Effector memory CD4-positive, alpha-beta T cell (primary cell): ENCODE measurements at regions not wholly inside any gene's neighbourhood (a gene's known extent, or its start where the extent isn't known, plus 50 kb on each side); places are given as distances from the start of the nearest gene placed in this dataset.

Experiments
- DNase-seq, 3 donors: peaks; one replicate each; pipeline ENCODE4 v3.0.0-alpha.2; 2020
- H3K27ac ChIP-seq: 2 replicates; pipeline ENCODE4 v1.7.0; 2013; ENCODE audit warnings: mild to moderate bottlenecking, low read length, moderate library complexity; ENCODE audit not compliant: insufficient read depth, poor library complexity, severe bottlenecking
- H3K27me3 ChIP-seq: replicated peaks from 2 replicates; pipeline ENCODE4 v1.7.0; 2013; ENCODE audit warnings: mild to moderate bottlenecking, low read length; ENCODE audit not compliant: insufficient read depth, control insufficient read depth, poor library complexity, severe bottlenecking
- H3K36me3 ChIP-seq: 2 replicates; pipeline ENCODE4 v1.7.0; 2013; ENCODE audit warnings: mild to moderate bottlenecking, low read length, moderate library complexity; ENCODE audit not compliant: control insufficient read depth, insufficient read depth
- H3K4me1 ChIP-seq: 2 replicates; pipeline ENCODE4 v1.7.0; 2013; ENCODE audit warnings: low read length, mild to moderate bottlenecking; ENCODE audit not compliant: control insufficient read depth, insufficient read depth, poor library complexity, severe bottlenecking
- H3K4me3 ChIP-seq: 2 replicates; pipeline ENCODE4 v1.7.0; 2013; ENCODE audit warnings: low read length, low read depth, mild to moderate bottlenecking; ENCODE audit not compliant: insufficient read depth, poor library complexity, severe bottlenecking
- H3K9me3 ChIP-seq: 2 replicates; pipeline ENCODE4 v1.7.0; 2013; ENCODE audit warnings: mild to moderate bottlenecking, low read length, moderate library complexity; ENCODE audit not compliant: control insufficient read depth

DNA sequence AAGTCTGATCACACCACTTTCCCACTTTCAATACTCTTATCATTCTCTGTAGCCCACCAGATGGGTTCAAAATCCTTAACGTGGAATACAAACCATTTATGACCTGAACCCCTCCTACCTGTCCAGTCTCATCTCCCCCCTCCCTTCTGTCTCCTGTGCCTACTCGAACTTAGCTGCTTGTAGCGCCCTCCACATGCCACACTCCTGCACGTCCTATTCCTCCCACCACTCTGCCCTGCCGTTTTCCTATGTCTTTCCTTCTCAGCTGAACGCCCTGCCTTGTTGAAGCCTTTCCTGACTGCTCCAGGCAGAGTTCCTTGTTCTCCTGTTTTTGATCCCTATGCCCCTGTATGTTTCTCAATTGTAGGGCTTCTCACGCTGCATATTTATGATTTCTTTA, 390.1 kb downstream of the HRH4 start:
- Histone ChIP-seq H3K9me3 (no peaks in the 10 kb centered on the region), H3K36me3 (no peaks in the 10 kb centered on the region), H3K4me3 (no peak overlapping the region), H3K27me3 (no peaks in the 10 kb centered on the region), H3K4me1 (no peaks in the 10 kb centered on the region), H3K27ac (no peak overlapping the region)
- no peak for DNase-seq

DNA sequence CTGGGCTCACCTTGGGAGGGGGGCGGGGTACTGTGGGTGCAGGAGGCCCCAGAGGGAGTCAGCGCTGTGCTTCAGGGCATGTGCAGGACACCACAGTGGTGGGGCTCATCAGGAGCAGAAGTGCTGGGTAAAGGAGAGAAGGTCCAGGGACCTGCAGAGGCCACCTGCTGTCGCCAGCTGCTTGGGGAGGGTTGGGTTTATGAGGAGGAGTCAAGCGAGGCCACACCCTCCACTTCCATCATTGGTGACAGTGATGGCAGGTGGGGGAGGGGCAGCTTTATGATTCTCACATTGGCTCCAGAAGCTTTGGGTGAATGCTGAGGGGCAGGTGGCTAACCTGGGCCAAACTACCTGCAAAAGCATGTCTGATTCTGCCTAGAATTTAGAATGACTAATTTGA, 392.6 kb downstream of the HRH4 start:
- Histone ChIP-seq H3K27ac (no peak overlapping the region), H3K27me3 (no peaks in the 10 kb centered on the region), H3K9me3 (no peaks in the 10 kb centered on the region), H3K36me3 (no peaks in the 10 kb centered on the region), H3K4me3 (no peak overlapping the region), H3K4me1 (no peaks in the 10 kb centered on the region)
- DNase-seq = no peak

DNA sequence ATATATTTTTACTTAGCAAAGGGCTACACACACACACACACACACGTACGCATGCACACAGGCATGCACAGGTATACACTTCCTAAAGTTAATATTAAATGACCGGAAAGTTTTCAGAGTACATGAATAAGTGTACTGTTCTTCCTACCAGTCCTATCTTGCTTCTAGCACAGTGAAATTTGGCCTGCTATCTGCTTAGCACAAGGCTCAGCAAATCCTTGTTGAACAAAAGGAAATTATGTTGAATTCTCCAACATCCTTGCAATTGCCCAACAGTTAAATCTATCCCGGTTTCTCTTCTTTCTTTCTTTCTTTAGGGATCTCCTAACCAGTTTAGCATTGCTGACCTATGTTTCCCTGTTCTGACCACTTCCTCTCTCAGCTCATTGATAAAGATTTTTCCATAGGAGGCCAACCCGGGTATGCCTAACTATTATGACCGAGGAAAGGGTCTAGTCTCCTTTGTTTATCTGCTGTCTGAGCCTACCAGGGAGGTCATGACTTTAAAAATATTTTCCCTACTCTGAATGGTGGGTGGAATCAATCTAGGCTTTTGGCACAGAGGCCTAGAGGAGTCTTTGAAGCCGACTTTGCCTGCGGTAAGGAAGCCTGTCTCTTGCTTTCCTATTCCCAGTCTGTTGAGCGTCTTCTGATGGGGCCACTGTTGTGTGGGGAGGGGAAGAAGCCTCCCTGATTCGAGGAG, 400.7 kb downstream of the HRH4 start:
- H3K9me3 ChIP-seq = no peaks in the 10 kb centered on the region
- no peaks in the 10 kb centered on the region for H3K4me1 ChIP-seq
- no peak for DNase-seq
- H3K27ac ChIP-seq = no peak overlapping the region
- no peaks in the 10 kb centered on the region for H3K27me3 ChIP-seq
- H3K4me3 ChIP-seq = no peak overlapping the region
- no peaks in the 10 kb centered on the region for H3K36me3 ChIP-seq

DNA sequence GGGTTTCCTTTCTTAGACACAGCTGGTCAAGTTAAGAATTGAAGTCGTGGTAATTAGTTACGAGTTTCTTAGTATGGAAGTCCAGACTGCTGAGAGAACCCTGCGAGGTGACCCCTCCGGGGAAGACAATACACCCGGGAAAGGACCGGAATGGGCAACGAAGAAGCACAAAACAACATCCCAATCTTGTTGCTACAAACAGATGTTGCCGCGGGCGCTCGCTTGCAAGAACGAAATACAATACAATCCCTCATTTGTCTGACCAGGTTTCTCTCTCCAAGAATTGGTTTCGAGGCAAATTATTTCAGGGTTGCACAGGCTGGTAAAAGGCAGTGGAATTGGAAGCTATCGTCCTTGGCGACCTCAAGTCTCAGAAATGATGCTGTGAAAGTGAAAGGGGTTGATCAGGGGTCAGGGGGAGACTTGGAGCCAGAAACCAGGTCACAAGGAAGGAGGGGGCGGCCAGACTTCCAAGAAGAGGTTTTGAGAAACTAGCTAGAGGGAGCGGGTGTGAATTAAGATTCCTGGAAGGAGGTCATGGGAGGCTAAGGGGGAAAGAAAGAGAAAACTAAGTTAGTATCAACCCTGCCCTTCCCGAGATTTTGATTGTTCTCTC, 401.9 kb downstream of the HRH4 start:
- Histone ChIP-seq H3K36me3 (no peaks in the 10 kb centered on the region), H3K4me1 (no peaks in the 10 kb centered on the region), H3K9me3 (no peaks in the 10 kb centered on the region), H3K27me3 (no peaks in the 10 kb centered on the region), H3K27ac (no peak overlapping the region), H3K4me3 (no peak overlapping the region)
- no peak for DNase-seq

DNA sequence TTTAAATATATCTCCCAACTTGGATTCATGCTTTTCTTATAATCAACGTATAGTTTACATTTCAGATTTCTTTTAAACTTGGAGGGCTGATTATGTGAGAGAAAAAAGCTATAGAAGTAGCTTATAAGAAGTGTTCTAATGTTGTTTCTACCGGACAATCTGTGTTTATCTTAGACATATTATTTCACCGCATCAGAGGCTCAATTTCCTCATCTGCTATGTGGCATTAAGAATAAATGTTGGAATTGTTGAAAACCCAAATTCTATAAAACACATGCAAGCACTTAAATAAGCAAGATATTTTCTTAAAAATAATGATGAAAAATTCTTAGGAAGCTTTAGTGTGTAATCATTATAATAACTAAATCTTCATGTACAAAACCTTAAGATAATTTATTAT, 407.9 kb downstream of the HRH4 start:
- Histone ChIP-seq H3K4me3 (no peak overlapping the region), H3K9me3 (no peaks in the 10 kb centered on the region), H3K27me3 (no peaks in the 10 kb centered on the region), H3K36me3 (no peaks in the 10 kb centered on the region), H3K27ac (no peak overlapping the region), H3K4me1 (no peaks in the 10 kb centered on the region)
- DNase-seq = no peak

DNA sequence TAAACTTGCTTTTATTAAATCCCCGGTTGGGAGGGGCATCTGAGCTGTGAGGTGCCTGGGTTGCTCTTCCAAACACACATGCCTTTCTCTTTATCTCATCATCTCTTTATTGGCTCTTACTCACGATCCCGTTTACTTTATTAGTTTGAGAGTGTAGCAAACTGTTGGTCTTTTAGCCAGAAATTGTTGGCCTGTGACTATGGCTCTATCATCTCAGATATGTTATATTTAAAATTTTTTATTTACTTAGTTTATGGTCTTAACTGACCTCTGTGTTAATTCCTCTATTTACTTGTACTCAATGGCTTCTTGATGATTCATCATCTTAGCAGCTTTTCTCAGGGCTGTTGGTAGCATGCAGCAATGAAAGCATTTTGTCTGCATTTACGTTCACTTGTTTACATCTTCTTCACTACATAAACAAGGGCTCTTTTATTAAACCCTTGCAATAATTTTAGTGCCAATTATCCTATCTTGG, 408.4 kb downstream of the HRH4 start:
- H3K4me1 ChIP-seq = no peaks in the 10 kb centered on the region
- no peak for DNase-seq

DNA sequence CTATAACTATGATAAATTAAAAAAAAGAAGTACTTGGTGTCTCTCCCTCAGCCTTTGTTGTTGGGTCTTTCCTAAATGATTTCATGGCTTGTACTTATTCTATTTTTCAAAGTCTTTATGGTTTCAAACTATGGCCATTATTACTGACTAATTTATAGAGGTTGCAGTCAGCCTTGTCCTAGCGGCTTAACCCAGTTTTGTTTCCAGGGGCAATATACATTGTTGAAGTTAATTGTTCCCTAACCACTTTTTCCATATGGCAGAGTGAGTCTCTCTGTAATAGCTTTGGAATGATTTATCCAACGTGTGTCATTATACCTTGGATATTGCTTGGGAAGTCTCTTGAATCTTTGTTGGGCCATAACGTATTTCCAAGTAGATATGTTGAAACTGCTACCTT, 408.8 kb downstream of the HRH4 start:
- Histone ChIP-seq H3K27me3 (no peaks in the 10 kb centered on the region), H3K9me3 (no peaks in the 10 kb centered on the region), H3K36me3 (no peaks in the 10 kb centered on the region), H3K4me1 (no peaks in the 10 kb centered on the region), H3K4me3 (no peak overlapping the region), H3K27ac (no peak overlapping the region)
- DNase-seq = no peak

More for the DNA sequence above, 408.4 kb downstream of the HRH4 start:
- H3K27me3 ChIP-seq = no peaks in the 10 kb centered on the region
- no peaks in the 10 kb centered on the region for H3K36me3 ChIP-seq
- H3K27ac ChIP-seq = no peak overlapping the region
- H3K4me3 ChIP-seq = no peak overlapping the region
- H3K9me3 ChIP-seq = no peaks in the 10 kb centered on the region

DNA sequence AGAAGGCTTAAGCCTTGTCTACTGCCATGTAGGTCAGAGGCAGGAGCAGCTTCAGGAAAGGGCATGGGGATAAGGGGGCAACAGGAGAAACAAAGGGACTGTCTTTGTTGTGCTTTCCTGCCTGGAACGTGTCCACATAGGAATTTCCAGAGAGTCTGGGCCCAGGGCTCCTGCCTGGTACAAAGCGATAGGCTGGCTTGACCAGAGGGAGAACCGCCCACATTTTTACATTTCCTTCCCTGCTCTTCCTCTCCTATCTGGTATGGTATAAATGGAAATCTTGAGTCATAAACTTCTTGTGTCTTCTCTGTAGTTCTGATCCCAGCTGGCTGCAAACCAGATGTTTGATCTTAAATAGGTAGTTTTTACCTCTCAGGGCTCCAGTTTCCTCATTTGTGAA, 414.8 kb downstream of the HRH4 start:
- H3K36me3 ChIP-seq = no peaks in the 10 kb centered on the region
- no peak overlapping the region for H3K27ac ChIP-seq
- no peaks in the 10 kb centered on the region for H3K27me3 ChIP-seq
- H3K4me1 ChIP-seq = no peaks in the 10 kb centered on the region
- H3K4me3 ChIP-seq = no peak overlapping the region
- no peak for DNase-seq
- no peaks in the 10 kb centered on the region for H3K9me3 ChIP-seq

DNA sequence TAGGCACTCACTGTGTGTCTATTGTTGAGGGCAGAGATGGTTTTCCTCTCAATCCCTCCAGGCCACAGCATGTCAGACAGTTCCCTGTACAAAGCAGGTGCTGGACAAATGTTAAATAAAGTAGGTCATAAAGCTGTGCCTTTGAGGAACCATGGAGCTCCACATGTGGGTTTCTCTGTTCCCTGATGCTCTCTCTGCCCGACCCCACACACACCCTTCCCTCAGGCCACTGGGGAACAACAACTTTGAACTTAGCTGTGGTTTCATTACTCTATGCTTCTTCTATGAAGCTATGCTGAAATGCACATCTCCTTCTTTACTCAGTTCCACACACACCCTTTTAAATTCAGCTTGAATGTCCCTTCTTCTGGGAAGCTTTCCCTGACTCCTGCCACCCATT, 415.3 kb downstream of the HRH4 start:
- no peaks in the 10 kb centered on the region for H3K9me3 ChIP-seq
- DNase-seq = no peak
- no peak overlapping the region for H3K27ac ChIP-seq
- no peak overlapping the region for H3K4me3 ChIP-seq
- H3K36me3 ChIP-seq = no peaks in the 10 kb centered on the region
- H3K27me3 ChIP-seq = no peaks in the 10 kb centered on the region
- H3K4me1 ChIP-seq = no peaks in the 10 kb centered on the region

DNA sequence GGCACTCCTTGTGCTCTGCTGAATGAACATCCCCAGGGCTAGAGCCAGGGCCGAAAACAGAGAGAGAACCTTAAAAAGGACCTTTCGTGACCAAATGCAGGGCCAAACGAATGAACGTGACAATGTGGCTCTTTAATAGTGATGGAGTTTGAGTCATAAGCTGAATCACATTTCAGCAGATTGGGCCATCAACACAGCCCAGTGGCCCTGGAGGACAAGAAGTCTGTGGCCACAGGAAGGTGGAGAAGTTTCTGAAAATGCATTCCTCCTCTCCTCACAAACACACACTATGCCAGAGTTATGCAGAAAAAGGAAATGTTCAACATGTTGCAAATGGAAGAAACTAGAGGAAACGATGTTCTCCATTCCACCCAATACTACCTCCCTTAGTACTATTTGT, 415.8 kb downstream of the HRH4 start:
- Histone ChIP-seq H3K9me3 (no peaks in the 10 kb centered on the region), H3K27ac (no peak overlapping the region), H3K36me3 (no peaks in the 10 kb centered on the region), H3K4me1 (no peaks in the 10 kb centered on the region), H3K27me3 (no peaks in the 10 kb centered on the region), H3K4me3 (no peak overlapping the region)
- no peak for DNase-seq
